Limb (tissue), 2 donors: ENCODE measurements at regions not wholly inside any gene's neighbourhood (a gene's known extent, or its start where the extent isn't known, plus 50 kb on each side); places are given as distances from the start of the nearest gene placed in this dataset.

Experiments used
- DNase-seq, 2 donors: peaks; one replicate each; pipeline ENCODE4 v3.0.0-alpha.2; 2016; ENCODE audit errors: extremely low spot score in 2 of 2

GRCh38 chr3:101172516-101172915 is 147.9 kb downstream of the IMPG2 start:
- DNase-seq = no peak

- DNase-seq = no peak
Observed at GRCh38 chr3:101171681-101172191, 148.6 kb downstream of the IMPG2 start.

DNA sequence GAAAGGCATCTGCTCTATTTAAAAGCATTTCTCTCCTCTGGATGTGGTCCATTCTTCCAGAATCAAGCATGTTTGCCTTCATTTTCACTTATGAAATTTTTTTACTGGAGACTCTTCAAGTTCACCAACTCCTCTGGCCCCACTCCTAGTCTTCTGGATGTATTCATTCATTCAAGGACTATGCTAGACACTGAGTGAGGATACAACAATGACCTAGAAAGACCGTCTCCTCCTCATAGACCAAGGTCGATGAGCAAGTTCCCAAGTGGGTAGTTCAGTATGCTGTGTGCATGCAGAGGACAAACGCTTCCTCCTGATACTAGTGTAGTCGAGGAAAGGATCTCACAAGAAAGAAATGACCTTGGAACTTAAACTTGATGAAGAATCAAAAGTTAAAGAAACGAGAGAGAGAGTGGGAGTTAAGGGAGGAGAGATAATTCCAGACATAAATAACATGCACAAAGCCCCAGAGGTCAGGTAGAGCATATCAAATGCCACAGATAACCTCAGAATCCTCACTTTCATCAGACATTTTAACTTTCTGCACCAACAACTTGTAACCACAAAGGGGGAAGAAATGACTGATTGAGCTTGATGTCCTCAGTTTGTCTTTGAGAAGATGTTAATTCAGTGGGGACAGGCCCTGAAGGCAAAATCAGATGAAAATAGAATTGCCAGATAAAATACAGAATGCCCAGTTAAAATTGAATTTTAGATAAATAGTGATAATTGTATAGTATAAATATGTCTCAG is 149.4 kb downstream of the IMPG2 start:
- no peak for DNase-seq

DNA sequence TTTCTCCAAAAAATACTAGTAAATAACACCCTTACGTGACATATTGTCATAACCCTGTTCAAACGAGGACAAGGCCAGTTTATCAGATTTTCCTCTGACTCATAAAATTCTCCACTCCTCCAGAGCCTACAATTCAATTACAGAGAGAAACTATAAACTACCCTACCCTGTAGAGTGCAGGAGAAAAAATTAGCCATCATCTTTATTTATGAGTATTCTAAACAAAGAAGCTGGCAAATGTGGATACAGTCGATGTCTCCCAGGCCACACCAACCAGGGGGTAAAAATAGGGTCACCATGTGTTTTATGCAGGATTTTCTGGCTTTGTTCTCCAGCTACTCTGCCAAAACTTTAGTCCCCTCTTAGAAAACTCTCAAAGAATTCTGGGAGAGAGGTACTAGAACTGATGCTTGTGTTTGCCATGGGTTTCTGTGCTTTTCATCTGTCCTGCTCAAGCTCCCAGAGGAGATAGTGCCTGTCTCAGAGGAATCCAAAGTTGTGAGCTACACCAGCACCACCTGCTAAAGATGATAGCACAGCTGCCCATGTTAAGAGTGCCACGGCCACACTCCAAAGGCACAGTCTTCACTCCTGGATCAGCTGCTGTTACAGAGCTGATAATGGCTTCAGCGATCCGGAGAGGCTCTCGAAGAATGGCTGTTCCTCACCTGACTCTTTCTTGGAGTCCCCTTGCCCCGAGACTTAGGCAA is 150.2 kb downstream of the IMPG2 start:
- no peak for DNase-seq

DNA sequence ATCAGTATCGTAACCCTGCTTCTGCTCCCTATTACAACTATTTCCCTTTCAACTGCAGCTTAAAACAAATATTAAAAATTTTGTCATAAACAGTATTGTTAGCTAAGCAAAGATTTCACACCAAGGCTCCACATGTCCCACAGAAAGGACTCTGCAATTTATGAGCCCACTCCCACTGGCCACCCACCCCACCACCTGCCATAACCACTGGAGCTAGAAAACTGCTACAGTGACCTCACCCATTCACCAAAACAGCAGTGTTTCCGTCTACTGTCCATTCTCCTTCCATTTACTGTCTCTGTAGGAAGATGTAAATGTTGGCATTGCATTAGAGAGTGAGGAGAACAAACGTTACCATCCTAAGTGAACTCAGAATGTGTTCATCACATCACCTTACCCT is 150.9 kb downstream of the IMPG2 start:
- no peak for DNase-seq

GRCh38 chr3:101167376-101167775 is 153.0 kb downstream of the IMPG2 start:
- DNase-seq = no peak

GRCh38 chr3:101166150-101166549 is 154.2 kb downstream of the IMPG2 start:
- no peak for DNase-seq

GRCh38 chr3:101163554-101163953 is 156.8 kb downstream of the IMPG2 start:
- DNase-seq = no peak

DNA sequence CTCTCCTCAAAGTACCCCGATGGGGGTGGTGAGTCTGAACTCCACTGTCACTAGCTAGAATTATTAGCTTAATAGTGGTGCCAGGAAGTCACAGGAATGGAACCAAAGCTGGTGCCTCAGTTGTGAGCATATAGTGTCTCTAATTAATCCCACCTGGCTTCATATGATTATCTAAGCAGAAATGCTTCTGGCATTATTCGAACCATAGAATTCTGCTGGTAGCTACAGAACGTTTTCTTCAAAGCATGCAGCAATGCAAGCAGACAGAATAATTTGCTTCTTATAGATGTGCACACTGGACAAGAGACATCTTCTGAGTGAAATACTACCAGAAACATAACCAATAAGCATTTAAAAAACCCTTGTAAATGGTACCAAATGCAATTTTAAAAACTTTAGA is 160.9 kb downstream of the IMPG2 start:
- no peak for DNase-seq

GRCh38 chr3:101158374-101158773 is 162.0 kb downstream of the IMPG2 start:
- no peak for DNase-seq

DNA sequence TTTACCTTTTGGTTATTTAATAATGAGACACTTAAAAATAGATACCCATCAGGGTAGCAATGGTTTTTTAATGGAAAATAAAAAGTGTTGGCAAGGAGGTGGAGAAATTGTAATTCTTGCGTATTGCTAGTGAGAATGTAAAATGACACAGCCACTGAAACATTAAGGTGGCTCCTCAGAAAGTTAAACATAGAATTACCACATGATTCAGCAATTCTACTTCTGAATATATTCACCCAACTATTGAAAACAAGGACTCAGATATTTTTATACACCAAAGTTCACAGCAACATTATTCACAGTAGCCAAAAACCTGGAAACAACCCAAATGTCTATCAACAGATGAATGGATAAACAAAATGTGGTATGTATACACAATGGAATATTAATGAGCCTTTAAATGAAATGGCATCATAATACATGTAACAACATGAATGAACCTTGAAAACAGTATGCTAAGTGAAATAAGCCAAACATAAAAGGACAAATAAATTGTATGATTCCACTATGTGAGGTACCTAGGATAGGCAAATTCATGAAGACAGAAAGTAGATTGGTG is 163.5 kb downstream of the IMPG2 start:
- no peak for DNase-seq

DNA sequence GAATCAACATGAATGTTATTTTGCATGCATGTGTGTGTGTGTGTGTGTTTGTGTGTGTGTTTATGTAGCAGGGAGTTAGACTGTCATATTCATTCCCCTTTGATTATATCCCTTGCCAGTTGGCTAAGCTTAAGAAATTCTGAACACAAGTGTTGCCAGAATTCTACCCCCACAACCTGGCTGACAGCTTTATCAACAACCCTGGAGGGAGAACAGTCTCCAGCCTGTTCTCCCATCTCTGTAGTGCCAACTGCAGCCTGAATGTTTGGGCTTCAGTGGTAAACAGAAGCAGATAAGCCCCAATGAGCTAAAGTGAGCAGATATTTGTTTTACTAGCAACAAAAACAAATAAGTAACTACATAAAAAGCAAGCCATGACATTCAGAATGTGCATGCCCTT is 162.6 kb upstream of the ABI3BP start:
- DNase-seq = no peak

DNA sequence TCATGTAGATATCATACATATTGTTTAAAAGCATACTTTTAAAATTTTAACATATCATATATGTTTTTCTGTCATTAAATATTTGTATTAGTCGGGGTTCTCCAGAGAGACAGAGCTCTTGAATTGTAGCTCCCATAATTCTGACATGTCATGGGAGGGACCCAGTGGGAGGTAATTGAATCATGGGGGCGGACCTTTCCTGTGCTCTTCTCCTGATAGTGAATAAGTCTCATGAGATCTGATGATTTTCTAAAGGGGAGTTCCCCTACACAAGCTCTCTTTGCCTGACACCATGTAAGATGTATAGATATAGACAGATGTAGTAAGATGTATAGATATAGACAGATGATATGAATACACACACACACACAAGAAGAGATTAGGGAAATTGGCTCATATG is 161.2 kb upstream of the ABI3BP start:
- DNase-seq = no peak

- no peak for DNase-seq
Observed at GRCh38 chr3:101151286-101151913, 158.2 kb upstream of the ABI3BP start.

GRCh38 chr3:101150504-101150903 is 157.3 kb upstream of the ABI3BP start:
- DNase-seq = no peak

GRCh38 chr3:101149707-101150106 is 156.5 kb upstream of the ABI3BP start:
- no peak for DNase-seq

DNA sequence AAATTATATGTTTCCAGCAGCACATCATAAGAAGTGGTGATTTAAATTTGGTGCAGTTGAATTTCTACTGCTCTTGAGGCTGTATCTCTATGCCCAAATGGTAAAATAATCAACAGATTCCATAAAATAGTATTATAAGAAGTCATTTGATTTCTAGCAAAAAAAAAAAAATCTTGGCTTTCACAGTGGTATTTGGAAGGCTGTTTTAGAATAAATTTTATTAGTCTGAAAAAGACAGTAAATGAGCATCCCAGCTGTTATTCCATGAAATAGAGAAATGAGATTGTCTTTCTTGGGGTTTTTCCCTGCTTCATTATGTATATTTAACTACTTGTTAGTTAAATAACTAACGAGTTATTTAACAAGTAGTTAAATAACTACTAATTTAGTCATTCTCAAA is 156.0 kb upstream of the ABI3BP start:
- DNase-seq = no peak

DNA sequence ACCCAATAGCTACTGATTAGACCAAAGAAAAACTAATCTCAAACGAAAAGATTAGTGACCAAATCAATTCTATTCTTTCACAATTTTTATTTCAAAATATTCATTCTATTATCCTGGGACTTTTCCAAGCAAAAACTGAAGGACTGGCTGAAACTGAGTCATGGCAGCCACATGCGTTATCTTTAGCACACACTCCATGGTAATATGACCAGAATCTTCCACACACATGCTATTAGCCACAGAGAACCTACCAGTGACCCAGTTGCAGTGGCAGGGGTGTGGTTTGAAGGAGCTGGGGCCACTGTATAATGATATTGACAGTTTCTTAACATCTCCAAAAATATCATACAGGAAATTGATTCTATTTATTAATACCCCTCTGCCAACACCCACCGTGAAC is 154.8 kb upstream of the ABI3BP start:
- no peak for DNase-seq

DNA sequence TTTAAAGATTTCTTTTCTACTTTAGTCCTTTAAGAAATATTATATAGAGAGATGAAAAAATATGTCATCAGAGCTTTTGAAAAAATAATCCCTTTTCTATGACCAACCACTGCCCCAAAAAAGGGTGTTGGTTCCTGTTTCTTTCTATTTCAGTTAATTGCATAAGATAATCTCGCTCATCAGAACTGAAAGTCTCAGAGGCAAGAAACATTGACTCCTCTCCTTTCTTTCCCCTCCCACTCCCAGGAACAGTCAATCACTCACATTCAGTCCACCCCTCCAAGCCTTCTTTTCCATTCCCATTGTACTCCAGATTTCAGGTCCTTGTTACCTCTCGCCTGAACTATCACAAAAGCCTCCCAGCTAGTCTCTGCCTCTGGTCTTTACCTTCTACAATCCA is 153.7 kb upstream of the ABI3BP start:
- DNase-seq = no peak

- DNase-seq = no peak
Observed at GRCh38 chr3:101144105-101144504, 150.9 kb upstream of the ABI3BP start.

GRCh38 chr3:101143012-101143411 is 149.8 kb upstream of the ABI3BP start:
- DNase-seq = no peak

GRCh38 chr3:101142160-101142559 is 148.9 kb upstream of the ABI3BP start:
- no peak for DNase-seq
